ENCODE measurements at regions not wholly inside any gene's neighbourhood (a gene's known extent, or its start where the extent isn't known, plus 50 kb on each side); places are given as distances from the start of the nearest gene placed in this dataset.
"Not testable (repeated sequence)": the region's sequence is repeated elsewhere in the genome, so short reads cannot be mapped to it uniquely, and the experiment has no call there.

DNA sequence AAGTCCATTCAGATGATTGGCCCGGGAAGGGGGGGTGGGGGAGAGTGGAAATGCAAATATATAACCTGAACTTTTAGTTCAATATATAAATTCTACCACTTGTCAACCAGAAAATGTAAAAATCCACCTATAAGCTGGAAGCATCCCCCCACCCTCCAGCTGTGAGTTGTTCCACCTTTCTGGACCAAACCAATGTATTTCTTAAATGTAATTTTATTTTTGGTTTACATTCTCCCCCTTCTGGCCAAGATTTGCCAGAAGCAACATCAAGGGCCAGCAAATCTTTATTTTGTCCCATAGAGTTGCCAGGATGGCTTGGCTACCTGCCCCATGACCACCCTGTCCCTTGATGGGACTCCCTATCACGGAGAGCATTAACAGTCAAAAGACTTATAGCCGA is 545.7 kb downstream of the TBL1XR1 start:
- DNase-seq (ENCODE audit: low read depth in 4 of 4, low spot score in 3 of 4) = no peak

DNA sequence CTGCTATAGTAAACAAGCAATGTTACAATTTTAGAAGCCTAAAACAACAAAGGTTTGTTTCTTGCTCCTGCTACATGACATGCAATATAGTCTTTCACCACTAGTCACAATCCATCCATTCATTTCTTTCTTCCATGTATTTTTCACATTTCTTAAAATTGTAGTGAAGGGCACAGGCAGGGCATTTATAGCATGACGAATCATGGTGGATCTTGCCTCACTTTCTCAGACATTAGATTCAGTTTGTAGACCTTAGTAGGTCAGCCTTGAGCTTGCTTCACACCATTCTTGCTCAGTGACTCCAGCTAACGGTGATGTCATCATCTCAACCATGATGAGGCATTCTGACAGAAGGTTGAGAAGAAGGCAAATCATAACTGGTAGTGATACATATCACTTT is 546.8 kb downstream of the TBL1XR1 start:
- DNase-seq (ENCODE audit: low read depth in 4 of 4, low spot score in 3 of 4) = no peak

DNA sequence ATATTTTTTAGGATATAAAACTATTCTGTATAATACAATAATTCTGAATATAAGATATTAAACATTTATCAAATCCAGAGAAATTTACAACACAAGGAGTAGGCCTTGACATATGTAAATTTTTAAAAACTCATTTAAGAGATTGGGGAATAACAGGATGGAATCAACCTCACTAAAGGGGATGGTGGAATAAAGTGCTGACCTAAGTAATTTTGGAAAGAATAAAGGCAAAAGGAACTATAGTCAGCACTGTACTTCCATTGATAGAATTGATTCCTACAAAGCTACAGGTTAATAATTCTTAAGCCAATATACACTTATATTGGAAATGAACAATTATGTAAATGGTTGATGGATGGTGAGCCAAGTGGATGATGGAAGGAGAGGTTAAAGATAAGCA is 549.3 kb downstream of the TBL1XR1 start:
- DNase-seq (ENCODE audit: low read depth in 4 of 4, low spot score in 3 of 4) = no peak

DNA sequence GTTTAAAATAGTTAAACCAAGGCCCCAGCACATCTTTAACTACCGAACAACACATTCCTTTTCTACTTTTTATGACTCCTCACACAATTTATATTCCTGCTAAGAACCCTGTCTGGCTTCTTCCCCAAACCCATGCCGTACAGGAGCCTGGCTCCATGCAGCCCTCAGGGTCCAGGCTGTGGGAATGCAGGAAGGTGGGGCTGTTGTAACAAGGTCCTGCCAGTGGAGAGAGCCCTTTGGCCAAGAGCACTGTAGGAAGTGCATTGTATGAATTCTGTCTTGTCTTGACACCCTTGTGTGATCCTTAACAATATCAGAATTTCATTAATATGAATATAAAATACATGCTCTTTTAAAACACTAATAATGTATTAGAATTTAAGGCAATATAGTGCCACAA is 563.8 kb downstream of the TBL1XR1 start:
- DNase-seq (ENCODE audit: low read depth in 4 of 4, low spot score in 3 of 4) = no peak

DNA sequence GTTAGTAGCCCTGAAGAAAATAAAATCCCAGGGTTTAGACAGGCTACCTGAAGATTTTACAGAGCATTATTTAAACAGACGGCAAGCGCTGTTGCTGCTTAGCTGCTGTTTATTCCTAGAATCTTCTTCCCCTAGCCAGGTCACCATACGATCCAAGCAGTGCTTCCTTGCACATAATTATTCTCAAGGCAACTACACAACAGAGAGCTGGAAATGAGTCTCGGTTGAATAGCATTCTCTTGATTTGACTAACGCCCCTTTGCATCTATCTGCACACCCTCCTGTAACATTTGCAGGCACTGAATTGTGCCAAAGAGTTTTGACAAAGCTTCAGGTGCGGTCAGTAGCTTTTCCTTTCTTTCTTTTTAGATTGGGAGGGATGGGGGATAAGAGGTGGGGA is 564.4 kb downstream of the TBL1XR1 start:
- DNase-seq (ENCODE audit: low read depth in 4 of 4, low spot score in 3 of 4) = no peak

DNA sequence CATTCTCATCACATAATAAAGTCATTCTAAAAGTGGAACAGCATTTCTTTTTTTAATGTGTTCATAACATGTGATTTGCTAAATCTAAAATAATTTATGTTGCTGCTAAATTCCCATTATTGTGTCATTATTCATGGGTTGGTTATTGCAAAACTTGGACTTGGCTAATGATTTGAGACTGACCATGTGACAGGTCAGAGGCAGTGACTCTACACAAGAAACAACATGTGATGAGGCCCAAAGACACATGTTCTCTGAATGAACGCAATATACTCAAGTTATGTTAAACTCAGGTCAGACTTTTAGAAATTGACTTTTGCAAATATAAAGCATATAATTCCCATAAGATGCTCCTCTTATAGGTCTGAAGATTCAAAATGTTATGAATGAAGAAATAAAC is 566.1 kb downstream of the TBL1XR1 start:
- no peak for DNase-seq (ENCODE audit: low read depth in 4 of 4, low spot score in 3 of 4)

DNA sequence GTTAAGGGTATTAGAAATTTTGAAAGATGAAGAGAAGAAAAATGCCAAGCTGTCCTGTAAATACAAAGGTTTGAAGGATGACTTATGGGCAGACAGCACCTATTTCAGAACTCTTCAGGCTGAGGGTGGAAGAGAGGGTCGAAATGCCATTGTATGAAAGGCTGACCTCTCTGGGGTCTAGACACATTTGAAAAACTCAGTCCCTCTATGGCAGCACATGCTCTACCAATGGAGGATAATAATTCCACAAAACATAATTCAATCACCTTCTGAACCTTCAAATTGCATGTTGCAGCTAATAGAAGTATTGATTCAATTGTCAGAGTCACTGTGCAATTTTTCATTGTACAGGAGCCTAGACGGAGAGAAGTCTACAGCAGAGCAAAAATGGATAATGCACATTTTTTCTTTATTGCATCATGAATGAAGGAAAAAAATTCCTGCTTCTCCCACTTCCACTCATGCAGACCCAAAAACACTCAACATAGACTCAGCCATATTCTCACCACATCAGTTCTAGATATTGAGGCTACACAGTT is 569.1 kb downstream of the TBL1XR1 start:
- DNase-seq (ENCODE audit: low read depth in 4 of 4, low spot score in 3 of 4) = no peak

DNA sequence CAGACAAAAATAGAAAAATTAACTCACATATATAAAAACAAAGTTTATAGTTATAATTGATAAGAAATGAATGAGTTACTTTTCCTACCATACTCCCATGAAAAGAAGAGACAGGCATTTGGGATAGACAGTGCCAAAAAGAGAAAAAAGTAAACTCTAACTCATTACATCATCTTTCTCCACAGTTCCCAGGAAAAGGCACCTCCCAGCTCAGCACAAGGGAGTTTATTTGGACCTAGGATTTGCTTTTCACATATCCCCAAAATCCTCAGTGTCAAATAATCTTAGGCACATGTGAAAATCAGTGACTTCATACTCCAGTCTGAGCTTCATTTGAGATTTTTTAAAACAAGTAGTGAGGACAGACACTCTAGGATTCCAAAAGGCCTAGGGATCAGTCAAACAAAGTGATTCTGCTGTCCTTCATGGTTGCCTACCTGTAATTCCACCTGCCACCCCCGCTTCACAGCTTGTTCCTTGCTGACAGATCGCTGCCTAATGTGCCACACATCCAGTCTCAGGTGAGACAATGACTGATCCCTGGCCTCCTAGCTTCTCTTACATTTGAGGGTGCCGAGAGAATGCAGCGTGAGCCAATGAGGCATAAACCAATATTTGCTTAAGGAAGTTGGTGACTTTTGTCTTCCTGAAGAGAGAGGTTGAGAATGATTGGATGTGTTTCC is 573.7 kb downstream of the TBL1XR1 start:
- no peak for DNase-seq (ENCODE audit: low read depth in 4 of 4, low spot score in 3 of 4)

DNA sequence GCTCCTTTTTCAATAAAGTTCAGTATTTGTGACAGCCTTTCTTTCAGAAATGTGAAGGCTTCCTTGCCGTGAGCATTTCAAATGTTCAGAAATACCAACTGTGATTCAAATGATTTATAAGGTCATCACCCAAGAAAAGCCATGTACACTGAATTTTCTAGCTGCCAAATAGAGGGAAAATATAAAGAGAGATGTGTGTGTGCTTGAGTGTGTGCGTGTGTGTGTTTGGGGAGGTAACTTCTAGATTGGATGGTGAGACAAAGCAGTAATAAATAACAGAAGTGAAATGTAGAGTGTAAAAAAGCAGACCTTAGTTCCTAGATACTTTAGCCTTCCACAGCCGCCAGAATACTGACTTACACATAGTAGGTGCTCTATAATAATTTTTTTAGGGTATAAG is 577.4 kb downstream of the TBL1XR1 start:
- no peak for DNase-seq (ENCODE audit: low read depth in 4 of 4, low spot score in 3 of 4)

DNA sequence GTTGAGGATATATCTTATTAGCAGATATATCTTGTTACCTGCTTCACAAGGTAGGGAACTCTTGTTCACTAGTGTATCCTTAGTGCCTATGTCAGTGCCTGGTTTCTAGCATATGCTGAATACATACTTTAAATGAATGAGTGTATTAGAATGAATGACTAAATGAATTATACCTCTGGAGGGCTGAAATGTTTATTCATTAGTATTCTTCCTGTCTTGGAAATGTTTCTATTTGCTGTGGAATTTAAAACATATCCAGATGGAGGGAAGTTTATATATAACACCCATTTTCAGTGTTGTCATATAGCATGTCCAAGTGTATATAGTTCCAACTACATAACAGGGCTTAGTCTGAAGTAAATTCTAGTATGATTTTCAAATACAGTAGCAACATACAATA is 581.5 kb downstream of the TBL1XR1 start:
- DNase-seq (ENCODE audit: low read depth in 4 of 4, low spot score in 3 of 4) = no peak

DNA sequence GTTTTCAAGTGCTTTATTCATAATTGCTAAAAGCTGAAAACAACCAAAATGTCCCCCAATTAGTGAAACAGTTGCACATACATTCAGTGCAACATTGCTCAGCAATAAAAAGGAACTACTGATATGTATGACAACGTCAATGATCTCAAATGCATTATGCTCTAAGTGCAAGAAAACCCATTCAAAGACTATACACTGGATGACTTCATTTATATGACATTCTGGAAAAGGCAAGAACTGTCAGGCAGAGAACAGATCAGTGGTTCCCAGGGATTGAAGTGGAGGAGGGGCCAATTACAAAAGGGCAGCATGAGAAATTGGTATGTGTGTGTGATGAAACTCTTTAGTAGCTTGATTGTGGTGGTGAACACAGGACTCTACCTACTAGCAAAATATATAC is 585.6 kb downstream of the TBL1XR1 start:
- DNase-seq (ENCODE audit: low read depth in 4 of 4, low spot score in 3 of 4) = no peak

DNA sequence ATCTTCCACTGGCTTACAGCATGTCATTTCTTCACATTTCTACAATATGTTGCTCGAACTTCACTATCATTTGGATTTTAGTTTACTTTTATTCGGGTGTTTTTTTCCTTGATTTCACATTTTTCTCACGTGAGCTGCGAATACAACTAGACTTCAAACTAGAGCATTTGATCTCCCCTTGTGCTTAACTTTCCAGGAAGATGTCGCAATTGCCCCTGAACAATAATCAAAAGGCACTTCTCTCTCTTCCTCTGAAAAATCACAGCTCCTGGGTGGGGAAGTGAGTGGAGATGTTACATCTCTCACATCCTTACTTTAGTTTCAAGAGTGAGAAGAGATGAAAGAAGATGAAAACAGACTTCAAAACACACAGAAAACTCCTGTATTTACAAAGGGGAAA is 587.9 kb downstream of the TBL1XR1 start:
- DNase-seq (ENCODE audit: low read depth in 4 of 4, low spot score in 3 of 4) = no peak

DNA sequence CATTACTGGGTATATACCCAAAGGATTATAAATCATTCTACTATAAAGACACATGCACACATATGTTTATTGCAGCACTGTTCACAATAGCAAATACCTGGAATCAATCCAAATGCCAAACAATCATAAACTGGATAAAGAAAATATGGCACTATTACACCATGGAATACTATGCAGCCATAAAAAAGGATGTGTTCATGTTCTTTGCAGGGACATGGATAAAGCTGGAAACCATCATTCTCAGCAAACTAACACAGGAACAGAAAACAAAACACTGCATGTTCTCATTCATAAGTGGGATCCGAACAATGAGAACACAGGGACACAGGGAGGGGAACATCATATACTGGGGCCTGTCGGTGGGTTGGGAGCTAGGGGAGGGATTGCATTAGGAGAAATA is 591.7 kb downstream of the TBL1XR1 start:
- DNase-seq (ENCODE audit: low read depth in 4 of 4, low spot score in 3 of 4) = not testable (repeated sequence)

DNA sequence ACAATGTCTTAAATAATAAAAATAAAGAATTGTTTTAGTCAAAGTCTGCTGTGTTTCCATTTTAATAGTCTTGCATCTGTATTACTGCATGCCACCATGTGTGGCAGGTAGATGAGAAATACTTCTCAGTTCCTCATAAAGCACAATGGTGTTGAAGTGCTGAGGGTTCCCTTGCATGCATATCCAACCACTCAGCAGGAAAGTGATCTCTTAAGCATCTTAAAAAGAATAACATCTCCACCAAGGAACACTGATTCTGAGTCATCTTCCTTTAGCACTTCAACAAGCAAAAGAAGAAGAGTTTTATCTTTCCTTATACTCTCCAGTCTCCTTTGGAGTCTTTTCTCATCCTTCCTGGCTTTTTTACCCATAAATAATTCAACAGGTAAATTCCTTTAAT is 602.0 kb downstream of the TBL1XR1 start:
- no peak for DNase-seq (ENCODE audit: low read depth in 4 of 4, low spot score in 3 of 4)

DNA sequence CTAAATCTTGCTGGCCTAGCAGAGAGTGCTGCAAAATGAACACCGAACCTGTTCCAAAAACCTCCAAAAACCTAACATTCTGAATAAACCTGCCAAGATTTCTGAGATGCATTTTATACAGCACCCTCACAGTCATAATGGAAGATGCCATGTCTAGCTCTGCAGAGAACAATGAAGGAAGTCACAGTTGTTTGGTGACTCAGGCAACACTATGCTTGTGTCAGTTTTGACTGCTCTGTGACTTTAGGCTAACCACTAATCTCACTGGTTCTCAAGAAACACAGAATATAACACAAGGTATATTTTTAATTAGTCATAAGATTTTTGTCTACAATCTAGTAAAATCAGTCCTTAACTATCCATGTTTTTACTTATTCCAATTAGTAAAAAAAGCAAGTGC is 606.6 kb downstream of the TBL1XR1 start:
- DNase-seq (ENCODE audit: low read depth in 4 of 4, low spot score in 3 of 4) = no peak

DNA sequence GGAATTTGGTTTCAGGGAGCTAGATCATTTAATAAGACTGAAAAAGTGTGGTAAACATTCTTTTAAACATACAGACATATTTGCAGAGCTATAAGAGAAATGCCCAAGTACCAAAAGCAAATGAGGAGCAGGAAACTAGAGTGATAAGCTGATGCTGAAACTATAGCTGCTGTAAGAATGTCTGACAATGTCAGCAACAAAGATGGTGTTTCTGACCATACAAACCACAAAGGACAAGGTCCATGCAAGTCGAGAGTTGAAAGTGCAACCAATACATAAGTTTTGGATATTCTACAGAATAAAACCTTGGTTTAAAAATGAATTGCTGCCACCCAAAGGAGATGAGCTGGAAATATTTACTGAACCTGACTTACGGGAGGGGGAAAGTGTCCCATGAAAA is 610.2 kb downstream of the TBL1XR1 start:
- no peak for DNase-seq (ENCODE audit: low read depth in 4 of 4, low spot score in 3 of 4)

DNA sequence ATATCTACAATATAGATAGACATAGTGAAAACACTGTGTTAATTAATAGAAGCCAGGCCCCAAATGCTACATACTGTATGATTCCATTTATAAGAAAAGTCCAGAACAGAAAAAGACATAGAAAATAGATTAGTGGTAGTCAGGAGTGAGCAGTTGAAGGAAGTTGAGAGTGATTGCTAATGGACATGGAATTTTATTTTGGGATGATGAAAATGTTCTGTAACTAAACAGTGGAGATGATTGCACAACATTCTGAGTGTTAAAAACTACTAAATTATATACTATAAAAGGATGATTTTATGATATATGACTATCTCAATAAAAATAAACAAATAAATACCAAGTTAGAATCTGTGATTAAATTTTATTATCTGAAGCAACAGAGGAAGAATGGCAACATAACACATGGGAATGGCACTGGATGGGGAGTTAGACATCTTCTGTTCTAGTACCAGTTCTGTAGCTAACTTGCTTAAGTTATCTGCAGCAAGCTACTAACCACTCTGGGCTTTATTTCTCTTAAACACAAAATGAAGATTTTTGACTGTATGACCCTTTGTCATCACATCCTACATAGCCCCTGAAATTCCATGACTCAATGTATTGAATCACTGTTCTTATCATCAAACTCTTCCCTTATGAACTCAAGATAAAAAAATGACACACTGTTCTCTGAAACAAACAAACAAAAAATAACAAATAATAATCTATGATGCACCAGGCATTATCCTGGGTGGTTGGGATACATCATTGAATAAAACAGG is 612.7 kb downstream of the TBL1XR1 start:
- DNase-seq (ENCODE audit: low read depth in 4 of 4, low spot score in 3 of 4) = no peak

DNA sequence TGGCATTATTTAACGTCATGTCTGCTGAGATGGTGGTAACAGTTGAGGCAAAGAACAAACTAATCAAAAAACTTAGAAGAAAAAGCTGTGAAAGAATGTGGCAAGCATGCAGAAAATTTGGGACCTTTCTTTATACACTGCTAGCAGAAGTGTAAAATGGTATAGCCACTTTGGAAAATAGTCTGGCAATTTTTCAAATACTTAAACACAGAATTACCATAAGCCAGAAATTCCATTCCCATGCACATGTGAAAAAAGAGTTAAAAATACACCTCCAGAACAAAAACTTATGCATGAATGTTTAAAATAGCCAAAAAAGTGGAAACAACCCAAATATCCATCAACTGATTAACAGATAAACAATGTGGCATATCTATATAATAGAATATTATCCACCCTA is 613.3 kb downstream of the TBL1XR1 start:
- DNase-seq (ENCODE audit: low read depth in 4 of 4, low spot score in 3 of 4) = no peak

DNA sequence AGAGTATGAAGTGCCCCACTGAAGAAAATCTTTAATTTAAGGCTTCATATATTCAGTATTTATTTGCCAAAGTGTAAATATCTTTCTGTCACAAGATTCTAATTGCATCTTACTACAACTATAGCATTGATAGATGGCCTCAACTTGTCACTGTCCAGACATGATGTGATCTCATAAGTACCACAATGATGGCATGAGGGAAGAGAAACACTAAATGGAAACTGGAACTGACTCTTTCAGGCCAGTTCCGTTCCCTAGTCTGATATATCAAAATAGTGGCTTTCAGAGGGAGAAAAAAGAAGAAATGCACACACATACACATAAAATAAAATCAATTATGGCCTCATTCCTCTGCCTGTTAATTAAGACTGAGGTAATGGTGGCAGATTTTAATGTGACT is 615.7 kb downstream of the TBL1XR1 start:
- DNase-seq (ENCODE audit: low read depth in 4 of 4, low spot score in 3 of 4) = no peak

DNA sequence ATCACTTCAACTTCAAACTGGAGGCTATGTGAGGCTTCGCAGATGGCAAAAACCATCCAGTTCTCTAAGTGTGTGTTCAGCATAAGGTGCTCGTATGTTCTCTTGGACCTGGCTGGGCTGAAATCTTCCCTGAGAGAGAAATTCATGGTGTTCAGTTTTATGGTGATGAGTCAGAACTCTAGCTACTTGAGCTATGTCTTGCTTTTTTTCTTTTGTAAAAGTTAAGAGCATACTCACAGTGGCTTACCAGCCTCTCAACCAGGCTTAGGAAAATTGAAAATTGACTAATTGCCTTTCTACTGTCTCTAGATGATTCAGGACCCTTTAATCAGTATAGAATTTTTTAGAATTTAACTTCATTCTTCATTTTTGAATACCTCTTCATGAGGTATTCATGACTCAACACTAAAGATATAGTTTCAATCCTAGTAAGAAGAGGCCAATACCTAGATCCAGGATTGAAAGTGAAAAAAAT is 617.5 kb downstream of the TBL1XR1 start:
- DNase-seq (ENCODE audit: low read depth in 4 of 4, low spot score in 3 of 4) = no peak

DNA sequence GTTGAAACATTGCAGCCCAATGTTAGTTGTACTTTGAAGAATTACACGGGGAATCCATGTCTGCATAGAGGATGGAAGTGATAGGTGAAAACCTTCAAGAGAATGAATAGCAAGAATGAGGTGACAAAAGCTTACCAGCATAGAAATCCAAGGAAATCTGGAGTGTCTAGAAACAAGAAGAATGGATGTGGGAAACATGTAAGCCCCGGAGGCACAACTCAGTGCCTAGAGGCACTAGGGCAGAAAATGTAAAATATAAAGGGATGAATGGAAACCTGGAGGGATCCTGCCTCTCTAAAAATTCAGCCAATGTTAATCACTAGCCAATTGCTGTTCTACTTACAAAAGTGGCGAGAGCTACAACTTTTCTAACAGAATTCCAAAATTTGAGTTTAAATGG is 619.0 kb downstream of the TBL1XR1 start:
- no peak for DNase-seq (ENCODE audit: low read depth in 4 of 4, low spot score in 3 of 4)

DNA sequence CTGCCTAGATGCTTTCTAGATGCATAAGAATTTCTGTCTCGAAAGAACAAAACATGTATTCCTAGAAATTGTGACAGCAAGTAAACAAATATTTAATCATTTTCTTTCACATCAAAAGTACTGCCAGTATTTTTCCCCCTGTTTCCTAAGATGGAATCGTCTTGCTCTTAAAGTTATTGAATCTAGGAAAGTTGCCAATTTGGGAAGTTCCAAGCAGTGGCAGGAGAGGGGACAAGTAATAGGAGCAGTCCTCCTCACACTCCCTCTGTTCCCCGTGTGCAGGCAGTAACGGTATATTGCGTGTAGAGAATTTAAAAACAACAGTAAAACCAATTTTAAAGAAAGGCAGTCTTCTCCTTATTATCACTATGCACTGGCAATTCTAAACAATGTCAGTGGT is 619.8 kb downstream of the TBL1XR1 start:
- no peak for DNase-seq (ENCODE audit: low read depth in 4 of 4, low spot score in 3 of 4)

Data from right renal pelvis (tissue), 4 donors.